ENCODE measurements at regions not wholly inside any gene's neighbourhood (a gene's known extent, or its start where the extent isn't known, plus 50 kb on each side); places are given as distances from the start of the nearest gene placed in this dataset.
"Not testable (repeated sequence)": the region's sequence is repeated elsewhere in the genome, so short reads cannot be mapped to it uniquely, and the experiment has no call there.

GRCh38 chr3:177889161-177889560 is 647.1 kb upstream of the KCNMB2 start:
- no peak for DNase-seq (ENCODE audit: low spot score)
- ChIA-PET POLR2A (ENCODE audit: low non-redundant PET) (no interaction called here), CTCF (no interaction called here)
- TF ChIP-seq CTCF (conservative IDR thresholded peaks at IDR 0.05; ENCODE audit: low read depth, low read length) (no peak), EZH2 (IDR thresholded peaks at IDR 0.05; ENCODE audit: borderline replicate concordance, low read depth, low read length, poor library complexity, severe bottlenecking) (no peak)
- Histone ChIP-seq H3K9me3 (ENCODE audit: low read depth, low read length, poor library complexity, severe bottlenecking) (no peaks in the 10 kb centered on the region), H3K4me3 (ENCODE audit: low read depth, low read length, poor library complexity, severe bottlenecking) (no peak overlapping the region), H3K27me3 (replicated peaks; ENCODE audit: insufficient read depth, low read depth, low read length, poor library complexity) (no peaks in the 10 kb centered on the region), H3K27ac (ENCODE audit: low read depth, low read length, poor library complexity, severe bottlenecking) (no peak overlapping the region), H3K4me1 (ENCODE audit: insufficient read depth, low read length, poor library complexity, severe bottlenecking) (peaks cover 4% of the 10 kb centered on the region), H3K36me3 (ENCODE audit: insufficient read depth, low read length, poor library complexity, severe bottlenecking) (no peaks in the 10 kb centered on the region)
- intact Hi-C loops (cut with micrococcal nuclease; ENCODE audit: unreplicated experiment) = no loop called here
- no TSS peak for BruUV-seq (replicated peaks)

- Histone ChIP-seq H3K4me1 (ENCODE audit: insufficient read depth, low read length, poor library complexity, severe bottlenecking) (peaks cover 4% of the 10 kb centered on the region), H3K9me3 (ENCODE audit: low read depth, low read length, poor library complexity, severe bottlenecking) (no peaks in the 10 kb centered on the region), H3K4me3 (ENCODE audit: low read depth, low read length, poor library complexity, severe bottlenecking) (no peak overlapping the region), H3K27me3 (replicated peaks; ENCODE audit: insufficient read depth, low read depth, low read length, poor library complexity) (no peaks in the 10 kb centered on the region), H3K27ac (ENCODE audit: low read depth, low read length, poor library complexity, severe bottlenecking) (no peak overlapping the region), H3K36me3 (ENCODE audit: insufficient read depth, low read length, poor library complexity, severe bottlenecking) (no peaks in the 10 kb centered on the region)
- ChIA-PET CTCF (no interaction called here), POLR2A (ENCODE audit: low non-redundant PET) (no interaction called here)
- intact Hi-C loops (cut with micrococcal nuclease; ENCODE audit: unreplicated experiment) = no loop called here
- TF ChIP-seq EZH2 (IDR thresholded peaks at IDR 0.05; ENCODE audit: borderline replicate concordance, low read depth, low read length, poor library complexity, severe bottlenecking) (no peak), CTCF (conservative IDR thresholded peaks at IDR 0.05; ENCODE audit: low read depth, low read length) (no peak)
- DNase-seq (ENCODE audit: low spot score) = no peak
- no TSS peak for BruUV-seq (replicated peaks)
These were observed 646.4 kb upstream of the KCNMB2 start for GRCh38 chr3:177889652-177890358.

GRCh38 chr3:177890359-177890683 is 645.9 kb upstream of the KCNMB2 start:
- Histone ChIP-seq H3K27me3 (replicated peaks; ENCODE audit: insufficient read depth, low read depth, low read length, poor library complexity) (no peaks in the 10 kb centered on the region), H3K27ac (ENCODE audit: low read depth, low read length, poor library complexity, severe bottlenecking) (no peak overlapping the region), H3K36me3 (ENCODE audit: insufficient read depth, low read length, poor library complexity, severe bottlenecking) (no peaks in the 10 kb centered on the region), H3K4me3 (ENCODE audit: low read depth, low read length, poor library complexity, severe bottlenecking) (no peak overlapping the region), H3K4me1 (ENCODE audit: insufficient read depth, low read length, poor library complexity, severe bottlenecking) (peaks cover 4% of the 10 kb centered on the region), H3K9me3 (ENCODE audit: low read depth, low read length, poor library complexity, severe bottlenecking) (no peaks in the 10 kb centered on the region)
- CTCF ChIA-PET = no interaction called here
- intact Hi-C loops (cut with micrococcal nuclease; ENCODE audit: unreplicated experiment) = no loop called here
- no peak for DNase-seq (ENCODE audit: low spot score)
- no TSS peak for BruUV-seq (replicated peaks)
- POLR2A ChIA-PET (ENCODE audit: low non-redundant PET) = no interaction called here
- no peak for TF ChIP-seq EZH2 (IDR thresholded peaks at IDR 0.05; ENCODE audit: borderline replicate concordance, low read depth, low read length, poor library complexity, severe bottlenecking)
- no peak for TF ChIP-seq CTCF (conservative IDR thresholded peaks at IDR 0.05; ENCODE audit: low read depth, low read length)

GRCh38 chr3:177891569-177891968 is 644.7 kb upstream of the KCNMB2 start:
- intact Hi-C loops (cut with micrococcal nuclease; ENCODE audit: unreplicated experiment); H3K27me3 ChIP-seq (replicated peaks; ENCODE audit: insufficient read depth, low read depth, low read length, poor library complexity); CTCF ChIA-PET; H3K4me1 ChIP-seq (ENCODE audit: insufficient read depth, low read length, poor library complexity, severe bottlenecking); H3K36me3 ChIP-seq (ENCODE audit: insufficient read depth, low read length, poor library complexity, severe bottlenecking); POLR2A ChIA-PET (ENCODE audit: low non-redundant PET); H3K4me3 ChIP-seq (ENCODE audit: low read depth, low read length, poor library complexity, severe bottlenecking); H3K27ac ChIP-seq (ENCODE audit: low read depth, low read length, poor library complexity, severe bottlenecking); H3K9me3 ChIP-seq (ENCODE audit: low read depth, low read length, poor library complexity, severe bottlenecking); DNase-seq (ENCODE audit: low spot score); BruUV-seq (replicated peaks): not testable (repeated sequence)

All from A673 (cell line).